ENCODE measurements at regions not wholly inside any gene's neighbourhood (a gene's known extent, or its start where the extent isn't known, plus 50 kb on each side); places are given as distances from the start of the nearest gene placed in this dataset.

DNA sequence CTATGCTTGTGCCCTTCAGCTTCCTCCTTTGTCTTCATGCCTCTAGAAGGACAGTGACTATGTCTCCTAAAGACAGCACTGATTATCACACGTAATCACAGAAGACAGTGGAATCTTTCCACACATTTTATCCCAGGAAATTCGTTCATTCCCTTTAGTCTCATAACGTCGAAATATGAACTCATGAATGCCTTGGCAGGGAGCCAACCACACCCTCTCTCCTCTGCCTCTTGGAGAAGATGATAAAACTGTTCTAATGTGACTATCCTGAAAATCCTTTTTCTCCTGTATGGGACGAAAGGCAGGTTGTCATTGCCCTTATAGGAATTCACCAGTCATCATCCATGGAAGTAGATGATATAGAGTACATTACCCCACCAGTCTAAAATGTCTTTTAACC, 726.6 kb upstream of the FANCL start:
- DNase-seq (ENCODE audit: low read depth in 2 of 3, low spot score in 2 of 3), result no peak

DNA sequence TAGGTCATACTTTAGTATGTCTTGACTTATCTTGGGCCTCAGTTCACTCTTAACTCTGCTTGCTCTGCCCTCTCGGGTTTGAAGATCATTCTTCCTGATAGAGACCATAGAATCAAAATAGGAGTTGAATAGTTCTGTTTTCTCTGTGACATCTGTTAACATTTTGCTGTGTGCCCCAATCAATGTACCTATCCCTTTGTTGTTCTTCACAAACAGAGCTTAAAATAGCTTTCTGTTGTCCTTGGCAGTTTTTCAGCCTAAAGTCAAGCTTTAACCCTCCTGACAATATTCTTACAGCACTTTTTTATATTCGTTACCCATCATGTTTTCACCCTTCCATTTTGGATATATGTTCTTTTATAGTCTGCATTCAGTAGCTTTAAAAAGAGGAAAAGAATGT, 724.5 kb upstream of the FANCL start:
- DNase-seq (ENCODE audit: low read depth in 2 of 3, low spot score in 2 of 3), result no peak

DNA sequence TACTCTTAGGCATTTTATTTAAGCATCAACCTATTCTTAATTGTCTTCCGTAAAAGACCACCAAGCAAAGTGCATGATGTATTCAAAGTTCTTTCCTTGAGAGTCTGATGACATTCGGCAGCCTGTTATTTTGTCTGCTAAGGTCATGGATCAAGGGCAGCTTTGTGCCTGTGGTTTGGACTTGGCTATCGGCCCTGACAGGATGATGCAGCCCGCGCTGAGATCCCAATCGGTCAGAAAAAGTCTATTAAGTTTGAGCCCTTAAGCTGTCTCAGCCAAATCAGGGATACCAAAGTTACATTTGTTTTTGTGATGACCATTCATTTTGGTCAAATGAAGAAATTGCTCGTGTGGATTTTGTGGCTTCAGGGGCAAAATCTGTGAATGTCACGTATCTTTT, 718.9 kb upstream of the FANCL start:
- no peak for DNase-seq (ENCODE audit: low read depth in 2 of 3, low spot score in 2 of 3)

DNA sequence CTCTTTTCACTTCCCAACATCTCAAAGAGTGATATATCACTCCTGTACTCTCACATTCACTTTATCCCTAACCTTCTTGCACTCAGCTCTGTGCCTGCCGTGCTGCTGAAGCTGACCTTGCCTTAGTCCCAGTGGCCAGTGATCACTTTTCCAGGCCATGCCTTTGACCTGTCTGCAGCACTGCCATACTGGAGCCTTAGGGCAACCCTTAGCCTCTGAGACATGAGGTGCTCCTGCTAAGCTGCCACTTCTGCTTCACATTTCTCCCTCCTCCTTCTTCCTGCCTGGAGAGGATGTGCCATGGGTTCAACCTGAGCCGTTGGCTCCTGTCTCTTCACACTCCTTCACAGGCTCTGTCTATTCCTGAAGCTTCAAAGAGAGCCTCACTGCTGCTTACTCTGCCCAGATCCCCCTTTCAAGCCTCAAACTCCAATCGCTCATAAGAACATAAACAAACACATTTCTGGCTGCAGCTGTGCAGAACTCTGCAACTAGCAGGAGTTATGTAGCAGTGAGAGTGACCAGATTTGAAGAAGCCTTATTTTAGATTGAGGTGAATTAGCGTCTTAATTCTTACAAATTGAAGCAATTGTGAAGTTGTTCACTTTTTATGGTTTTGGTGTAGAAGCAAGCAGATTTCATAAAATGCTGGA, 716.2 kb upstream of the FANCL start:
- no peak for DNase-seq (ENCODE audit: low read depth in 2 of 3, low spot score in 2 of 3)

DNA sequence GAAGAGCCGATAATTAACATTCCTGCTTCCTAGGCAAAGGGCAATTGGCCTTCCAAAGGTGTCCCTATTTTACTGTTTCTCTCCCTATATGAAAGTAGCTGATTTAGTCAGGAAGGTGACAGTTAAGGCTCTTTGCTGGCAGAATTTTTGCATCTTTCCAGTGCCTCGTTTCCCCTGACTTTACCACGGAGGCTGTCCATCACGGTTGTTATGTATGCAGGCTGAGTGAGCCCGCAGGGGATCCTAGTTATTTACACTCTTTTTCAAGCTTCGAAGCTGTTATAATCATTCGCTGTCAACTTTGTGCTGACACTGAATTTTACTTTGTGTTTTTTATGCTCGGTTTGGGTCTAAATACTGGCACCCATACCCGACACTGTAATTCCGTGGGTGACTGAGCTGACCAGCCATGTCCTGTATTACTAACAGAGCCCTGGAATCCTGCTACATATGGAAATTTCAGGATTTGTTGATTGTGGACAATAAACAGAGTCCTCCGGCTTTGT, 713.8 kb upstream of the FANCL start:
- no peak for DNase-seq (ENCODE audit: low read depth in 2 of 3, low spot score in 2 of 3)

DNA sequence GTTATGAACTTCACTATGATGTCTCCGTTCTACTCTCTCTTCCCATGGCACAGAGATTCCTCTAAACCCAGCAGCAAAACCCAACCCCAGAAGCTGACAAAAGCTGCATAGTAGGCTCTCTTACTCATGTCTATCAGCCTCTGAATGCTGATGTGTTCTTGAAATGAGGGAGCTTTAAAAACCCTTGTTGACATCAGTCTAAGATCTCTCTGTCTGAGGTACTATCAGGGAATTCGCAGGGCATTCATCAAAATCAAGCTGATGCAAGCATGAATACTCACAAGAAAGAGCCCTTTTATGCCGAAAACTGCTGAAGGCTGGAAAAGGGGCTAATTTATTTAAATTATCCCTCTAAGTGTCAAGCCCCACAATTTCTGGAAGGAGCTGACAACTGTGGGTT, 710.6 kb upstream of the FANCL start:
- no peak for DNase-seq (ENCODE audit: low read depth in 2 of 3, low spot score in 2 of 3)

DNA sequence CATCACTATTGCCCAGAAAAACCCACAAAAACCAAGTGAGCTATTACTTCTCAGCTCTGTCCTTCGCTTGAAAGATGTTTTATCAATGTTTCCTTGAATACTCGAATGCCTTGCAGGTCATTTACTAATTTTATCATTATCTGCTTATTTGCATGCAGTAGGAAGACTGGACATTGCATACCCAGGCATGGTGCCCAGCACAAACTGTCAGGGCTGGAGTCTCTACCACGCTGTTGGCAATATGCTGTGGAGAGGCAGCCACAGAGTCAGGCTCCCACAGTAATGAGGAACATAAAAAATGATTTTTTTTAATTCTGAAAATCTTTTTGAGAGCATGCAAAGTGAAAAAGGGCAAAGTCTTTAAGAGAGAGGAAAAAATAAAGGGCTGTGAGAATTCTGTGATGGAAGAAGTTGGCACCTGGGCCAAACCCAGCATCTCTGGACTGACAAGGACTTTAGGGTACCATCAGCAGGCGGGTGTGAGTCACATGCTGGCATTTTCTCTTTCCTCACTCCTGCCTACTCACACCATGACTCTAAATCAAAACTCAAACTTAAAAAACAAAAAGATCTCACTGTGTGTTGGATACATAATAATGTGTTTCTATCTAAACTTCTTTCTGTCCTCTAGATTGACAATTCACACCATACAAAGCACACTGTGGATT, 709.8 kb upstream of the FANCL start:
- no peak for DNase-seq (ENCODE audit: low read depth in 2 of 3, low spot score in 2 of 3)

DNA sequence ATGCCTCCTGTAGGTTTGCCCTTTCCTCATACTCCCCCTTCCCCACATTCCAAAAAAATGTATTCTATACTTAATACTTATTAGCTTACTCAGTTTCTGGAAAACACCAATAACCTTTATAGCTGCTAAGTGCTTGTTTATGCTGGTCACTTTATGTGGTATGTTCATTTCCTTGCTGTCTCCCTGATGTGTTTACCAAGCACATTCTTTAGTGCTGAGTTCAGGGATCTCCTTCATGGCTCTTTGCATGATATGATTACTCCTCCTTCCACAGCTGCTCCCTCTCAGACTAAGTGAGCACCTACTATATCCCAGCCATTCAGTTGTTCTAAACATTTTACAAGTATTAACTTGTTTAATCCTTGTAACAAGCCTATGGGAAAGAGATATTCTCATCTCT, 698.3 kb upstream of the FANCL start:
- no peak for DNase-seq (ENCODE audit: low read depth in 2 of 3, low spot score in 2 of 3)

DNA sequence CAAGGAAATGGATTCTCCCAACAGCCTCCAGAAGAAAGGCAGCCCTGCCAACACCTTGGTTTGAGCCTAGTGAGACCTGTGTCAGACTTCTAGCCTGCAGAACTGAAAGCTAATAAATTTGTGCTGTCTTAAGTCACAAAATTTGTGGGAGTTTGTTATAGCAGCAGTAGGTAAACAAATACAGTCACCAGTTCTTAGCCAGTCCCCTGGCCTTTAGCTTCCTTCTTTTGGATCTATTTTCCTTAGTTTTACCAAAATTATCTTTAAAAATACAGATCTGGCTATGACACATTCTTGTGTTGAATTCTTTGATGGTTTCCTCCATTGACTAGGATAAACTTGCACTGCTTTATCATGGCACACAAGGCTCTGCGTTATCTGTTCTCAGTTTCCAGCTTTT, 697.9 kb upstream of the FANCL start:
- DNase-seq (ENCODE audit: low read depth in 2 of 3, low spot score in 2 of 3), result no peak

DNA sequence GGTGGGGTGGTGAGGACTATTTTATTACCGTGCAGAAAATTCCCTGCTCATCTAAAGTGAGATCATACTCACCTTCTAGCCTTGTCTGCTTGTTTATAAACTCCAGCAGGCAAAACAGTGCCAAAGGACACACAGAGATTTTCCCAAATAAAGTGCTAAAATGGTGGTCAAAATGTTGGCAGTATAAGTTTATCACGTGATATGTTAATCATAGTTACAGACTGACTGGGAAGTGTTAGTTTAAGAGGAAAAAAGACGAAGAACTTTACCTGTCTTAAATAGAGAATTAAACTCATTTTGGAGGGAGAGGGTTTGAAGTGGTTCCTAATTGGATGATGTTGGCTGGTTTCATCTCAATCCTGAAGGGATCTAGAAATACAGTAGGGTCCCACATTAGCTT, 691.7 kb upstream of the FANCL start:
- DNase-seq (ENCODE audit: low read depth in 2 of 3, low spot score in 2 of 3), result no peak

DNA sequence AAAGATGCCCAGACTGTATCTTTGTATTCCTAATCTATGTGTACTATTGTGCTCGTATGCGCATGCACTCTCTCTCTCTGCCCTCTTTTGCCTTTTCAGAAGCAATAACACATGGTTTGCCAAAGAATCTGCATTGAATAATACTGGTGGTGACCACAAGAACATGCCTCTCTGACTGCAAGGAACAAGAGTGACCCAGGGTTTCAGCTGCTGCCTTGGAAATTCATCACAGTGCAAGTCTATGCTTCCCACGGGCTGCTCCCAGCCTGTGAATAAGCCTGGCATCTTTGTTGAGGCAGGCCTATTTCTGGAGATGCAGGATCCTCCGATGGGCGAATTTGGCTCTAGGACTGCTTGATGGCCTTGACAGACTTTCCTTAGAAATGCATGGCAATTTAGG, 689.4 kb upstream of the FANCL start:
- no peak for DNase-seq (ENCODE audit: low read depth in 2 of 3, low spot score in 2 of 3)

DNA sequence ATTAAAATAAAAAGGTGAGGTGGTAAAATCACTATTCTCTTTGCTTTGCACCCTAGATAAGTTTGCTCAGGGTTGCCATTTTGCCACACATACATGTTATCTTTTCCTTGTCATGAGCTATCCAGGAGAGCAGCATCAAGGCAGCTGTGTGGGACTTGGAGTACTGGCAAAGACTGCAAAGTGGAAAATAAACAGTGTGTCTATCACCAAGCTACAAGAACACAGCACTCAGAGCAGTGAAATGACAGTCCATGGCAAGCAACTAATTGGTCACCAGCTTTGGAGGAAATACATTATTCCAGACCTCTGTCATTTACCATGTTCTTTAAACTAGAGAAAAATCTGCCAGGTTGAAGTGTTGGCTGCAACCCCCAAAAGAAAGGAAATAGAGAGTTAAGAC, 687.8 kb upstream of the FANCL start:
- no peak for DNase-seq (ENCODE audit: low read depth in 2 of 3, low spot score in 2 of 3)

DNA sequence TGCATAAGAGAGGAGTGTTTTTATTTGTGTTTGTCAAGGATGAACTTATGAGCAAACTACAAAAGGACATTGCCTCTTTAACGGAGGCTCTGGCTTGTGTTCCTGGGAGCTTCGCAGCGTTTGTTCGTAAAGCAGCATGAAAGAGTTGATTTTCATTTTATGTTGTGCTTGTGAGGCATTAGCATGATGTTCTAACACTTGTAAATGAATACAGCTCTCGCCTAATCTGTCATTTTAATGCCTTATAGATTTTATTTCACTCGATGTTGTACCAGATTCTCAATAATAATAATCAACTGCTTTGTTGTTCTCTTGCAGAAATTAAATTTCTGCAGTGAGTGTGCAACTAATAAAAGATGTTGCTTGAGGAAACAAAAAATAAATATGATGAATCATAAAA, 687.3 kb upstream of the FANCL start:
- DNase-seq (ENCODE audit: low read depth in 2 of 3, low spot score in 2 of 3), result no peak

DNA sequence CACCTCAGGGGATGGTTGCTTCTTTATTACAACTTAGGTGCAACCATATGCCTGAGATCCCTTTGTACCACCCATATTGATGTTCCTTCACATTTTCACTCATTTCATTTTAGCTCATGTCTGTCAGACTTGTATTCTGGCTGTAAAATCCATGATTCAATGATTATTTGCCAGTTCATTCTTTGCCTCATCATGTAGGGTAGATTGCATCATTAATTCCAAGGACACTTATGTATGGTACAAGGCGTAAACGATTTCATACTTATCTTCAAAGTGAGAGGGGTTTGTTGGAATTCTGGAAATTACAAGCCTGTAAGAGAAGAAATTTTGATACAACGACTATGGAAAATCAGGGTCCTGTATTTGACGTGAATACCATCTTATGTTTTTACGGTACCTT, 685.0 kb upstream of the FANCL start:
- DNase-seq (ENCODE audit: low read depth in 2 of 3, low spot score in 2 of 3), result no peak

DNA sequence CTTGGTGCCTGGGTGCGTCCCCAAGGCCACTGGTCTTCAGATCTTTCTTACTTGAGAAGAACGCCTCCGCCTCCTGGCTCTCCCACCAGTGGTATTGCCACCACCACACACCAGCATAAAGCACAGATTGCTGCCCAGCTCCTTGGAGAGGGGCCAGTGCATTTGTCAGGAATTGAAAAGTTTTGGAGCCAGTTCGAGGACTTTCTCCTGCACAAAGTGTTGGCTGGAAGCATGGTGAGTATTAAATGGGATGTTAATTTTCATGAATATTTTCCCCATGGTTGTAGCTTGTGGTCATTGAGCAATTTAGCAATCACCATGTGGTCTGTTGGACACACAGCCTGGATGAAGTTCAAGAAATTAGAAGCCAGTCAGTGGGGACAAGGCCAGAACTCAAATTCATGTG, 684.6 kb upstream of the FANCL start:
- no peak for DNase-seq (ENCODE audit: low read depth in 2 of 3, low spot score in 2 of 3)

DNA sequence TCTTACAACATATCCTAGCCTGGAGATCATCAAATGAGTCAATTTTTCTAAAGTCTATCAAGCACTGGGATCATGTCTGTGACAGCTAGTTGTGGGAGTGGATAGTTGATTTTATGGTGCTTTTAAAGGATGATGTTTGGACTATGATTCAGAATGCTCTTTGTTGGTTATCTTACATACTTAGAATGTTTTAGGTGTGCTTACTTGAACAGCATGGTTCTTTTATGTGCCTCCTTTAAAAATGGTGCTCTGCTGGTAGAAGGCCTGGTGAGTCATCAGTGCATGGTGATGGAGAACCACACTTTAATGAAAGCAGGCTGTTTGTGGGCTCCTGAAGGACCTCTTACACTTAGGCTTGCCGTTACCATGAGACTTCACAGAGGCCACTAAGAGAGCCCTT, 682.7 kb upstream of the FANCL start:
- no peak for DNase-seq (ENCODE audit: low read depth in 2 of 3, low spot score in 2 of 3)

DNA sequence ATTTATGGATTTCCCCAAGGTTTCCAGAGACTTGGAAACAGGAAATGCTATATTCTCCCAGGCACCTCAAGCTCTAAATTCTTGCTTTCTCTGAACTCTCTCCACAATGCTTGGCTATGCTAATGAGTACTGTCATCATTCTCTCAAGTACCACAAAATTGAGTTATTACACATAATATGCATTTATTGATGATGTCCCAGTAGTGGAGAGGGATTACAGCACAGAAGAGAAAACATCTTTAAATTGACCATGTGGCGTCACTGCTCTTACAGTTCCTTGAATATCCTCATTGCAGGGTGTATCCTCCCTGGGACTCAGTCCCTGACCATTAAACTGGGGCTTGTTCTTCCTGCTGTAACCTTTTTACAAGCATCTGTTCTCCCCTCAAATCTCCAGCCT, 681.1 kb upstream of the FANCL start:
- no peak for DNase-seq (ENCODE audit: low read depth in 2 of 3, low spot score in 2 of 3)

DNA sequence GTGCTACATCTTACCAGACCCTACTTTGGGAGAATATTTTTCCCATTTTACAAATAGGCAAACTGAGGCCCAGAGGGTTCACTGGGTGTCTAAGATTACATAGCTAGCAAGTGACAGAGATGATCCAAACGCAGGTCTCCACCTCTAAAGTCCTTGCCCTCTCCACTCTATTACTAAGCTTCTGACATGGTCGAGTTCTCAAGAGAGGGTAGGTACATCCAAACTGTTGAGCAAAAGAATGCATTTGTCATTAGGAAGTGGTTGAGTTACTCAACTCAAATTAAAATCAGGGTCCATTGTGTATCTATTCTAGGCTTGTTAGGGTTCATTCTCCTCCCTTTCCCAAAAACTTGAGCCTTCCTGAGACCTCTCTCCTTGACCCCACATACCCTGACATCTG, 680.6 kb upstream of the FANCL start:
- DNase-seq (ENCODE audit: low read depth in 2 of 3, low spot score in 2 of 3), result no peak

DNA sequence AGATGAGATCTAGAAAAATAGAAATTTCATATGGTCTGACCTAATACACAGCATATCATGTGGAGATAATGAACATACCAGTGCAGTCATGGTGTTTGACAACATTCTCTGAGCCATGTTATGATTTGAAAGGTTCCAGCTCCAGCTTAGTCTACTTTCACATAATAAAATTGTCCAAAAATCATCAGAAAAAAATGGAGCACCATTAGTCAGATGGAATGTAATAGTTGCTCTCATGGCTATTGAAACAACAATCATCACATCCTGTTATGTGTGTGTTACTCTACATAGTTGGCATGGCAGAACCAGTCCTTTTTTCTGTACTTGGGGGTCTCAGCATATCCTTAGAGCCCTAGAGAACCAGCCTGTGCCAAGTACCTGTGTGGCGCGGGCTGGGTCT, 678.9 kb upstream of the FANCL start:
- DNase-seq (ENCODE audit: low read depth in 2 of 3, low spot score in 2 of 3), result no peak

DNA sequence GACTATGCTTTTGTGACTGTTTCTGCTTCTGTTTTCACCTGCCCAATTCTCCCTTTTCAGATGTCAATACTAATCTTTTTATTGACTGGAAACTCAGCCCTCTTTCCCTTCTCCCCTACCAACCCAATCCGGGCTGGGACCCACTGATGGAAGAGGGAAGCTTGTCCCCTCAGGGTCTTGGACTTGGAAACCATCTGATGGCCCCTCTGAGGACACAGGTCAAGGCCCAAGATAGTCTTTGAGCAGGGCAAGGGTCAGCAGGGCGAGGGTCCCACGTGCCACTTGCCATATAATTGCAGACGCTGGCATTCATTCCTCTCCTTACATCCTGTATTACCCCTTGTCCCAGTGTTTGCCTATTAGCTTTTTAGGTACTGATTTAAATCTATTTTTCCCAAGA, 678.2 kb upstream of the FANCL start:
- DNase-seq (ENCODE audit: low read depth in 2 of 3, low spot score in 2 of 3), result no peak

DNA sequence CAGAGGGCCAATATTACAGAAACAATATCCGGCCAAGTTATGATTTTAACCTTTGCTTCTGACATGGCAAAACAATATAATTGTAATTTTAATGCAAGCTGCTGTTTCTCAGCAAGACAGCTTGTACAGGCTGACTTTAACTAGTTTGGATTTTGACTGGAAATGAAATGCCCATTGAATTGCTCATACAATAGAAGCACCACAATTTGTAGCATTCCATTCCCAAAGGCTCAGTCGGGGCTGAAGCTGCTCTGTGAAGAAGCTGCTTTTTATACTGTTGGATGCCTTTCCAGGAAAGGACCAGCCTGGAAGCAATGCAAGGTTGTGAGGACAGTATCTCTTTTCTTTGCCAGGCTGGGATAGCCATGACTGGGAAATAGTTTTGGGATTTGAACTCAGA, 677.0 kb upstream of the FANCL start:
- DNase-seq (ENCODE audit: low read depth in 2 of 3, low spot score in 2 of 3), result no peak

DNA sequence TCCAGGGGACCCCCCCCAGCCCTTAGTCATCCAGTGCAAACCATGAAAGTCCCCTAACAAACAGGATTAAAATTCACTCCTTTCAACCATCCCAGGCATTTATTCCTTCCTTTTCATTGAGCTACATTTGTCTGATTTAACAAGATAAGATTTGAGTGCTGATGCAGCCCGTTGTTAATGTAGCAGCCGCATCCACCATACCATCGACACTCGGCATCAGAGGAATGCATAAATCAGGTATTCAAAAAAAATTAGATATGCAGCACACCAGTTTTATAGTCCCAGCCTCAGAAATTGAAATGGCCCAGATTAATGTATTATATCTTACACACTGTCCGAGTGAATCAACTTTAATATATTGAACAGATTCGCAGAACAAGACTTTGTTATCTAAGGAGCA, 676.5 kb upstream of the FANCL start:
- no peak for DNase-seq (ENCODE audit: low read depth in 2 of 3, low spot score in 2 of 3)

DNA sequence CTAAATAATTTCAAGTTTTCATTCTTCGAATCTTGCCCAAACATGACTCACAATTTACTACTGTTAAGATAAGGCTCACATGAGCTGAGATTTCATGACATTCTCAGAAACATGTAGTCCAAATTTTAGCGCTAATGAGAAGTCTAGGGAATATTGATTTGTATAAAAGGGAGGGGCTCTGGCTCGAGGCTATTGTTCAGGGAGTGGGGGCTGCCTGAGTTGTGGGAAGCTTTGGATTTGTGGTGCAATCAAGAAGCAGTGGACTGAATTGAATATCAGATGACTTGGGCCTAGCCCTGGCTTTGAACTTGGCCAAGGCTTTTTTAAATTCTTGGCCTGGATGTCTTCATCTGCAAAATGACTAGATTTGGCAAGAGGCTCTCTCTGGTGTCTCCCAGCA, 674.9 kb upstream of the FANCL start:
- DNase-seq (ENCODE audit: low read depth in 2 of 3, low spot score in 2 of 3), result no peak
